ENCODE measurements at regions not wholly inside any gene's neighbourhood (a gene's known extent, or its start where the extent isn't known, plus 50 kb on each side); places are given as distances from the start of the nearest gene placed in this dataset.

GRCh38 chr6:82629921-82630320, 266.3 kb downstream of the TPBG start:
- TF ChIP-seq CTCF (IDR thresholded peaks at IDR 0.05) (no peak), POLR2A (IDR thresholded peaks at IDR 0.05) (no peak)

Measured in esophagus squamous epithelium (tissue), 4 donors.